Right lobe of liver (tissue), 4 donors: ENCODE measurements at regions not wholly inside any gene's neighbourhood (a gene's known extent, or its start where the extent isn't known, plus 50 kb on each side); places are given as distances from the start of the nearest gene placed in this dataset.

Experiments
- POLR2A ChIP-seq: fragments of 450-650 bp; IDR thresholded peaks from one replicate; pipeline ENCODE4 v1.6.1; 2017; ENCODE audit warnings: antibody characterized with exemption, mild to moderate bottlenecking
- TF ChIP-seq, protein P1 (sequence below), 4 donors: fragments of 200-600 bp in 3 of 4; fragments of 450-650 bp in 1 of 4; IDR thresholded peaks; one replicate each; pipeline versions ENCODE4 v1.5.1 to v1.8.0; 2016 to 2022; ENCODE audit warnings: antibody characterized with exemption in 4 of 4, mild to moderate bottlenecking in 2 of 4
- donor health status: DM: no; HTN: no; CAD: no.
- donor health status: DM: no; HTN: no; CAD: no.
- donor health status: DM: no; HTN: yes; CAD: no.

- TF ChIP-seq POLR2A, result no peak
- TF ChIP-seq, protein P1, sequence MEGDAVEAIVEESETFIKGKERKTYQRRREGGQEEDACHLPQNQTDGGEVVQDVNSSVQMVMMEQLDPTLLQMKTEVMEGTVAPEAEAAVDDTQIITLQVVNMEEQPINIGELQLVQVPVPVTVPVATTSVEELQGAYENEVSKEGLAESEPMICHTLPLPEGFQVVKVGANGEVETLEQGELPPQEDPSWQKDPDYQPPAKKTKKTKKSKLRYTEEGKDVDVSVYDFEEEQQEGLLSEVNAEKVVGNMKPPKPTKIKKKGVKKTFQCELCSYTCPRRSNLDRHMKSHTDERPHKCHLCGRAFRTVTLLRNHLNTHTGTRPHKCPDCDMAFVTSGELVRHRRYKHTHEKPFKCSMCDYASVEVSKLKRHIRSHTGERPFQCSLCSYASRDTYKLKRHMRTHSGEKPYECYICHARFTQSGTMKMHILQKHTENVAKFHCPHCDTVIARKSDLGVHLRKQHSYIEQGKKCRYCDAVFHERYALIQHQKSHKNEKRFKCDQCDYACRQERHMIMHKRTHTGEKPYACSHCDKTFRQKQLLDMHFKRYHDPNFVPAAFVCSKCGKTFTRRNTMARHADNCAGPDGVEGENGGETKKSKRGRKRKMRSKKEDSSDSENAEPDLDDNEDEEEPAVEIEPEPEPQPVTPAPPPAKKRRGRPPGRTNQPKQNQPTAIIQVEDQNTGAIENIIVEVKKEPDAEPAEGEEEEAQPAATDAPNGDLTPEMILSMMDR (IDR thresholded peaks at IDR 0.05), result no peak
These were observed 370.6 kb upstream of the RPS6KA3 start for GRCh38 chrX:20637351-20637750.
